ENCODE measurements at regions not wholly inside any gene's neighbourhood (a gene's known extent, or its start where the extent isn't known, plus 50 kb on each side); places are given as distances from the start of the nearest gene placed in this dataset.
"Not testable (repeated sequence)": the region's sequence is repeated elsewhere in the genome, so short reads cannot be mapped to it uniquely, and the experiment has no call there.

GRCh38 chr6:81515562-81516453 is 236.7 kb downstream of the TENT5A start:
- Histone ChIP-seq H3K9ac (ENCODE audit: low read length) (no peak overlapping the region), H3K36me3 (ENCODE audit: insufficient read depth, low read length) (no peaks in the 10 kb centered on the region), H3K27me3 (ENCODE audit: insufficient read depth, low read depth, low read length) (no peaks in the 10 kb centered on the region), H3K9me3 (ENCODE audit: low read length) (no peaks in the 10 kb centered on the region), H3K9me2 (ENCODE audit: insufficient read depth, low read length) (no peaks in the 10 kb centered on the region), H4K20me1 (ENCODE audit: insufficient read depth) (no peaks in the 10 kb centered on the region), H3K4me3 (ENCODE audit: low read length) (no peak overlapping the region), H3K27ac (ENCODE audit: low read length) (no peak overlapping the region), H3K79me2 (replicated peaks; ENCODE audit: insufficient read depth, low read length) (no peaks in the 10 kb centered on the region), H3F3A (ENCODE audit: insufficient read depth, low read length, poor library complexity, severe bottlenecking) (no peaks in the 10 kb centered on the region), H3K4me2 (ENCODE audit: low read length) (no peak overlapping the region), H2AFZ (ENCODE audit: low read depth, low read length) (no peak overlapping the region)
- TF ChIP-seq SMC3 (conservative IDR thresholded peaks at IDR 0.05; ENCODE audit: poor library complexity) (no peak), TAF1 (IDR thresholded peaks at IDR 0.05; ENCODE audit: low read depth) (no peak), RAD21 (conservative IDR thresholded peaks at IDR 0.05) (no peak), MXI1 (conservative IDR thresholded peaks at IDR 0.05; ENCODE audit: poor library complexity, severe bottlenecking) (no peak), EP300 (conservative IDR thresholded peaks at IDR 0.05; ENCODE audit: poor library complexity, severe bottlenecking) (no peak), POLR2AphosphoS5 (IDR thresholded peaks at IDR 0.05) (no peak), CTCF (IDR thresholded peaks at IDR 0.05; ENCODE audit: poor library complexity, severe bottlenecking) (no peak)

GRCh38 chr6:81514195-81514594 is 238.3 kb downstream of the TENT5A start:
- H3K4me2 ChIP-seq (ENCODE audit: low read length); H2AFZ ChIP-seq (ENCODE audit: low read depth, low read length); H3K9ac ChIP-seq (ENCODE audit: low read length); H3K27ac ChIP-seq (ENCODE audit: low read length); H3K36me3 ChIP-seq (ENCODE audit: insufficient read depth, low read length); H3K9me3 ChIP-seq (ENCODE audit: low read length); H4K20me1 ChIP-seq (ENCODE audit: insufficient read depth); H3K4me3 ChIP-seq (ENCODE audit: low read length); H3K9me2 ChIP-seq (ENCODE audit: insufficient read depth, low read length); H3K27me3 ChIP-seq (ENCODE audit: insufficient read depth, low read depth, low read length); H3K79me2 ChIP-seq (replicated peaks; ENCODE audit: insufficient read depth, low read length); H3F3A ChIP-seq (ENCODE audit: insufficient read depth, low read length, poor library complexity, severe bottlenecking): not testable (repeated sequence)

GRCh38 chr6:81511423-81511822 is 241.1 kb downstream of the TENT5A start:
- no peak for TF ChIP-seq EP300 (conservative IDR thresholded peaks at IDR 0.05; ENCODE audit: poor library complexity, severe bottlenecking)
- no peak for TF ChIP-seq SMC3 (conservative IDR thresholded peaks at IDR 0.05; ENCODE audit: poor library complexity)
- TF ChIP-seq CTCF (IDR thresholded peaks at IDR 0.05; ENCODE audit: poor library complexity, severe bottlenecking): no peak
- TF ChIP-seq RAD21 (conservative IDR thresholded peaks at IDR 0.05): no peak
- no peak for TF ChIP-seq POLR2AphosphoS5 (IDR thresholded peaks at IDR 0.05)
- TF ChIP-seq MXI1 (conservative IDR thresholded peaks at IDR 0.05; ENCODE audit: poor library complexity, severe bottlenecking): no peak
- no peak for TF ChIP-seq REST (IDR thresholded peaks at IDR 0.05; ENCODE audit: borderline replicate concordance)
- TF ChIP-seq EZH2 (IDR thresholded peaks at IDR 0.05; ENCODE audit: borderline replicate concordance, insufficient read depth, low read length, poor library complexity, severe bottlenecking): no peak
- no peak for TF ChIP-seq TAF1 (IDR thresholded peaks at IDR 0.05; ENCODE audit: low read depth)
- Histone ChIP-seq H4K20me1 (ENCODE audit: insufficient read depth) (no peaks in the 10 kb centered on the region), H3K4me3 (ENCODE audit: low read length) (no peak overlapping the region), H3K79me2 (replicated peaks; ENCODE audit: insufficient read depth, low read length) (no peaks in the 10 kb centered on the region), H2AFZ (ENCODE audit: low read depth, low read length) (no peak overlapping the region), H3K9me2 (ENCODE audit: insufficient read depth, low read length) (no peaks in the 10 kb centered on the region), H3K9me3 (ENCODE audit: low read length) (no peaks in the 10 kb centered on the region), H3K27me3 (ENCODE audit: insufficient read depth, low read depth, low read length) (no peaks in the 10 kb centered on the region), H3K4me2 (ENCODE audit: low read length) (no peak overlapping the region), H3K36me3 (ENCODE audit: insufficient read depth, low read length) (no peaks in the 10 kb centered on the region), H3F3A (ENCODE audit: insufficient read depth, low read length, poor library complexity, severe bottlenecking) (no peaks in the 10 kb centered on the region), H3K9ac (ENCODE audit: low read length) (no peak overlapping the region), H3K27ac (ENCODE audit: low read length) (no peak overlapping the region)
